MV-4-11 (cell line): ENCODE measurements at regions not wholly inside any gene's neighbourhood (a gene's known extent, or its start where the extent isn't known, plus 50 kb on each side); places are given as distances from the start of the nearest gene placed in this dataset.

Experiments
- DNase-seq: peaks from one replicate; lab custom pipeline; 2025; lab: John Stamatoyannopoulos, UW

GRCh38 chr11:122234780-122235179, 118.8 kb upstream of the BLID start:
- no peak for DNase-seq

GRCh38 chr11:122234257-122234656, 118.2 kb upstream of the BLID start:
- peak; percentile 66 for DNase-seq

GRCh38 chr11:122232985-122233384, 117.0 kb upstream of the BLID start:
- DNase-seq, result no peak

GRCh38 chr11:122230385-122230755, 114.4 kb upstream of the BLID start:
- no peak for DNase-seq

GRCh38 chr11:122229481-122230384, 113.7 kb upstream of the BLID start:
- DNase-seq, result no peak

- no peak for DNase-seq
Observed at GRCh38 chr11:122229078-122229477, 113.1 kb upstream of the BLID start.

GRCh38 chr11:122226810-122227379, 110.9 kb upstream of the BLID start:
- no peak for DNase-seq

- DNase-seq, result no peak
Observed at GRCh38 chr11:122224867-122225266, 108.9 kb upstream of the BLID start.

- DNase-seq, result no peak
Observed at GRCh38 chr11:122220321-122220720, 104.3 kb upstream of the BLID start.

GRCh38 chr11:122219791-122220190, 103.8 kb upstream of the BLID start:
- no peak for DNase-seq

- DNase-seq, result peak; percentile 24
Observed at GRCh38 chr11:122215244-122215992, 99.4 kb upstream of the BLID start.

GRCh38 chr11:122214567-122214966, 98.6 kb upstream of the BLID start:
- no peak for DNase-seq

- DNase-seq, result no peak
Observed at GRCh38 chr11:122214080-122214479, 98.1 kb upstream of the BLID start.

GRCh38 chr11:122213171-122213570, 97.2 kb upstream of the BLID start:
- DNase-seq, result no peak

- no peak for DNase-seq
Observed at GRCh38 chr11:122210367-122210997, 94.5 kb upstream of the BLID start.

GRCh38 chr11:122209619-122210366, 93.8 kb upstream of the BLID start:
- no peak for DNase-seq

GRCh38 chr11:122207921-122208764, 92.1 kb upstream of the BLID start:
- no peak for DNase-seq

GRCh38 chr11:122207505-122207904, 91.5 kb upstream of the BLID start:
- DNase-seq, result no peak

- DNase-seq, result no peak
Observed at GRCh38 chr11:122205036-122205435, 89.0 kb upstream of the BLID start.

GRCh38 chr11:122204206-122204605, 88.2 kb upstream of the BLID start:
- no peak for DNase-seq

- DNase-seq, result peak; percentile 1
Observed at GRCh38 chr11:122202951-122203456, 87.0 kb upstream of the BLID start.
